ENCODE measurements at regions not wholly inside any gene's neighbourhood (a gene's known extent, or its start where the extent isn't known, plus 50 kb on each side); places are given as distances from the start of the nearest gene placed in this dataset.
"Not testable (repeated sequence)": the region's sequence is repeated elsewhere in the genome, so short reads cannot be mapped to it uniquely, and the experiment has no call there.

- Mint-ChIP-seq H3K27ac (ENCODE audit: unreplicated experiment) (no peak overlapping the region), H3K4me1 (ENCODE audit: low read depth, unreplicated experiment) (no peaks in the 10 kb centered on the region), H3K9me3 (ENCODE audit: unreplicated experiment) (no peaks in the 10 kb centered on the region), H3K36me3 (ENCODE audit: low read depth, unreplicated experiment) (no peaks in the 10 kb centered on the region), H3K27me3 (ENCODE audit: low read depth, unreplicated experiment) (no peaks in the 10 kb centered on the region), H3K4me3 (ENCODE audit: unreplicated experiment) (no peak overlapping the region)
- no peaks in the 10 kb centered on the region for H4K20me1 ChIP-seq (ENCODE audit: insufficient read depth, low read length)
- H3K9me3 ChIP-seq (ENCODE audit: insufficient read depth, low read depth, low read length): no peaks in the 10 kb centered on the region
- no peak overlapping the region for H3K27ac ChIP-seq (ENCODE audit: low read depth, low read length)
- H3K4me3 ChIP-seq (ENCODE audit: insufficient read depth, low read depth, low read length): no peak overlapping the region
- no peaks in the 10 kb centered on the region for H3K79me2 ChIP-seq (ENCODE audit: insufficient read depth, low read length)
- FAIRE-seq (no peak), DNase-seq (ENCODE audit: low read depth) (no peak)
- no peaks in the 10 kb centered on the region for H3K4me1 ChIP-seq (ENCODE audit: insufficient read depth, low read length)
- H3K4me2 ChIP-seq (ENCODE audit: low read length): no peak overlapping the region
- H3K9ac ChIP-seq (ENCODE audit: low read length): no peak overlapping the region
- no peak for TF ChIP-seq EZH2 (IDR thresholded peaks at IDR 0.05; ENCODE audit: insufficient read depth, low read length)
- no peak overlapping the region for H2AFZ ChIP-seq (ENCODE audit: low read depth, low read length)
- no peaks in the 10 kb centered on the region for H3K27me3 ChIP-seq (ENCODE audit: insufficient read depth, low read length)
- no peaks in the 10 kb centered on the region for H3K36me3 ChIP-seq (ENCODE audit: insufficient read depth, low read length)
Measured at GRCh38 chr7:138388673-138389491, 71.2 kb upstream of the TRIM24 start.

- no peak overlapping the region for H3K4me3 Mint-ChIP-seq (ENCODE audit: unreplicated experiment)
- H4K20me1 ChIP-seq (ENCODE audit: insufficient read depth, low read length): no peaks in the 10 kb centered on the region
- no peak overlapping the region for H3K27ac ChIP-seq (ENCODE audit: low read depth, low read length)
- no peak overlapping the region for H3K4me2 ChIP-seq (ENCODE audit: low read length)
- H3K9me3 Mint-ChIP-seq (ENCODE audit: unreplicated experiment): no peaks in the 10 kb centered on the region
- TF ChIP-seq CTCF (IDR thresholded peaks at IDR 0.05; ENCODE audit: insufficient read depth, low read depth, low read length): no peak
- no peak for TF ChIP-seq EZH2 (IDR thresholded peaks at IDR 0.05; ENCODE audit: insufficient read depth, low read length)
- H3K27ac Mint-ChIP-seq (ENCODE audit: unreplicated experiment): no peak overlapping the region
- H3K9me3 ChIP-seq (ENCODE audit: insufficient read depth, low read depth, low read length): no peaks in the 10 kb centered on the region
- no peak overlapping the region for H3K4me3 ChIP-seq (ENCODE audit: insufficient read depth, low read depth, low read length)
- no peaks in the 10 kb centered on the region for H3K27me3 ChIP-seq (ENCODE audit: insufficient read depth, low read length)
- no peaks in the 10 kb centered on the region for H3K27me3 Mint-ChIP-seq (ENCODE audit: low read depth, unreplicated experiment)
- H3K9ac ChIP-seq (ENCODE audit: low read length): no peak overlapping the region
- no peaks in the 10 kb centered on the region for H3K36me3 ChIP-seq (ENCODE audit: insufficient read depth, low read length)
- FAIRE-seq (no peak), DNase-seq (ENCODE audit: low read depth) (no peak)
- no peak overlapping the region for H2AFZ ChIP-seq (ENCODE audit: low read depth, low read length)
- H3K4me1 Mint-ChIP-seq (ENCODE audit: low read depth, unreplicated experiment): peaks cover 3% of the 10 kb centered on the region
- no peaks in the 10 kb centered on the region for H3K36me3 Mint-ChIP-seq (ENCODE audit: low read depth, unreplicated experiment)
- H3K4me1 ChIP-seq (ENCODE audit: insufficient read depth, low read length): no peaks in the 10 kb centered on the region
- no peaks in the 10 kb centered on the region for H3K79me2 ChIP-seq (ENCODE audit: insufficient read depth, low read length)
Measured at GRCh38 chr7:138395763-138396162, 64.3 kb upstream of the TRIM24 start.

GRCh38 chr7:138396251-138397070 lies 63.6 kb upstream of the TRIM24 start:
- Mint-ChIP-seq H3K27me3 (ENCODE audit: low read depth, unreplicated experiment) (no peaks in the 10 kb centered on the region), H3K27ac (ENCODE audit: unreplicated experiment) (no peak overlapping the region), H3K4me3 (ENCODE audit: unreplicated experiment) (no peak overlapping the region), H3K36me3 (ENCODE audit: low read depth, unreplicated experiment) (no peaks in the 10 kb centered on the region), H3K4me1 (ENCODE audit: low read depth, unreplicated experiment) (peaks cover 3% of the 10 kb centered on the region), H3K9me3 (ENCODE audit: unreplicated experiment) (no peaks in the 10 kb centered on the region)
- H3K4me3 ChIP-seq (ENCODE audit: insufficient read depth, low read depth, low read length): no peak overlapping the region
- no peaks in the 10 kb centered on the region for H3K27me3 ChIP-seq (ENCODE audit: insufficient read depth, low read length)
- no peaks in the 10 kb centered on the region for H3K36me3 ChIP-seq (ENCODE audit: insufficient read depth, low read length)
- no peak overlapping the region for H3K9ac ChIP-seq (ENCODE audit: low read length)
- no peak overlapping the region for H3K4me2 ChIP-seq (ENCODE audit: low read length)
- no peak overlapping the region for H2AFZ ChIP-seq (ENCODE audit: low read depth, low read length)
- DNase-seq (ENCODE audit: low read depth) (no peak), FAIRE-seq (no peak)
- H3K4me1 ChIP-seq (ENCODE audit: insufficient read depth, low read length): no peaks in the 10 kb centered on the region
- no peaks in the 10 kb centered on the region for H3K9me3 ChIP-seq (ENCODE audit: insufficient read depth, low read depth, low read length)
- no peak overlapping the region for H3K27ac ChIP-seq (ENCODE audit: low read depth, low read length)
- no peaks in the 10 kb centered on the region for H3K79me2 ChIP-seq (ENCODE audit: insufficient read depth, low read length)
- no peak for TF ChIP-seq EZH2 (IDR thresholded peaks at IDR 0.05; ENCODE audit: insufficient read depth, low read length)
- no peak for TF ChIP-seq CTCF (IDR thresholded peaks at IDR 0.05; ENCODE audit: insufficient read depth, low read depth, low read length)
- no peaks in the 10 kb centered on the region for H4K20me1 ChIP-seq (ENCODE audit: insufficient read depth, low read length)

GRCh38 chr7:138397071-138397433 lies 63.0 kb upstream of the TRIM24 start:
- not testable (repeated sequence) for H3K36me3 ChIP-seq (ENCODE audit: insufficient read depth, low read length); H4K20me1 ChIP-seq (ENCODE audit: insufficient read depth, low read length); H3K9me3 Mint-ChIP-seq (ENCODE audit: unreplicated experiment)

More at GRCh38 chr7:138397071-138397433, 63.0 kb upstream of the TRIM24 start:
- H3K9ac ChIP-seq (ENCODE audit: low read length); FAIRE-seq; H3K4me3 ChIP-seq (ENCODE audit: insufficient read depth, low read depth, low read length); H2AFZ ChIP-seq (ENCODE audit: low read depth, low read length); H3K27ac Mint-ChIP-seq (ENCODE audit: unreplicated experiment); H3K4me1 ChIP-seq (ENCODE audit: insufficient read depth, low read length); H3K4me3 Mint-ChIP-seq (ENCODE audit: unreplicated experiment); H3K27me3 Mint-ChIP-seq (ENCODE audit: low read depth, unreplicated experiment); DNase-seq (ENCODE audit: low read depth); H3K4me1 Mint-ChIP-seq (ENCODE audit: low read depth, unreplicated experiment); H3K27me3 ChIP-seq (ENCODE audit: insufficient read depth, low read length); H3K4me2 ChIP-seq (ENCODE audit: low read length); H3K36me3 Mint-ChIP-seq (ENCODE audit: low read depth, unreplicated experiment); H3K79me2 ChIP-seq (ENCODE audit: insufficient read depth, low read length); H3K27ac ChIP-seq (ENCODE audit: low read depth, low read length); H3K9me3 ChIP-seq (ENCODE audit: insufficient read depth, low read depth, low read length): not testable (repeated sequence)

Data from astrocyte (in vitro differentiated cells and primary cell).